OCI-LY7 (cell line): ENCODE measurements at regions not wholly inside any gene's neighbourhood (a gene's known extent, or its start where the extent isn't known, plus 50 kb on each side); places are given as distances from the start of the nearest gene placed in this dataset.

Experiments
- CTCF ChIP-seq: fragments of 200-600 bp; sonication (generic); conservative IDR thresholded peaks from 2 replicates; pipeline ENCODE4 v1.5.1; 2014; ENCODE audit warnings: mild to moderate bottlenecking, antibody characterized with exemption, low read length, moderate library complexity, mixed read lengths
- EZH2phosphoT487 ChIP-seq: fragments of 200-600 bp; sonication (generic); IDR thresholded peaks from 2 replicates; pipeline ENCODE4 v1.6.1; 2018; ENCODE audit warnings: low read depth, borderline replicate concordance, mild to moderate bottlenecking, mixed run types, antibody characterized with exemption, low read length, moderate library complexity, mixed read lengths

- TF ChIP-seq CTCF (no peak), EZH2phosphoT487 (no peak)
Measured at GRCh38 chr13:63896321-63896720, 2480.7 kb upstream of the PCDH20 start.
